Endodermal cell (in vitro differentiated cells): ENCODE measurements at regions not wholly inside any gene's neighbourhood (a gene's known extent, or its start where the extent isn't known, plus 50 kb on each side); places are given as distances from the start of the nearest gene placed in this dataset.
A peak's percentile ranks its signal among the peaks of the same experiment; 100 is the strongest.
"Not testable (repeated sequence)": the region's sequence is repeated elsewhere in the genome, so short reads cannot be mapped to it uniquely, and the experiment has no call there.

Source experiments
- DNase-seq: peaks from one replicate; pipeline ENCODE4 v3.0.0-alpha.2; 2017
- H3K27ac ChIP-seq: 2 replicates; pipeline ENCODE4 v1.5.1; 2013; ENCODE audit warnings: mild to moderate bottlenecking, low read depth, low read length, moderate library complexity
- H3K27me3 ChIP-seq: 2 replicates; pipeline ENCODE4 v1.6.1; 2013; ENCODE audit warnings: mild to moderate bottlenecking, low read length, moderate library complexity; ENCODE audit not compliant: insufficient read depth, control insufficient read depth, poor library complexity, severe bottlenecking
- H3K36me3 ChIP-seq: 2 replicates; pipeline ENCODE4 v1.7.0; 2013; ENCODE audit warnings: mild to moderate bottlenecking, low read length, moderate library complexity; ENCODE audit not compliant: control insufficient read depth, insufficient read depth
- H3K4me1 ChIP-seq: one replicate; pipeline ENCODE4 v1.7.0; 2013; ENCODE audit warnings: low read length; ENCODE audit not compliant: control insufficient read depth, insufficient read depth
- H3K4me3 ChIP-seq: 2 replicates; pipeline ENCODE4 v1.5.1; 2013; ENCODE audit warnings: mild to moderate bottlenecking, low read length, moderate library complexity
- H3K9ac ChIP-seq: 2 replicates; pipeline ENCODE4 v1.6.1; 2013; ENCODE audit warnings: mild to moderate bottlenecking, low read length, moderate library complexity; ENCODE audit not compliant: poor library complexity, severe bottlenecking; ENCODE audit errors: extremely low read depth
- H3K9me3 ChIP-seq: 2 replicates; pipeline ENCODE4 v1.6.1; 2013; ENCODE audit warnings: mild to moderate bottlenecking, low read length, moderate library complexity; ENCODE audit not compliant: control insufficient read depth
- H3K27ac Mint-ChIP-seq: 2 replicates; pipeline ENCODE4 v1.8.0; 2020; ENCODE audit warnings: mixed read lengths
- H3K27me3 Mint-ChIP-seq: 2 replicates; pipeline ENCODE4 v1.8.0; 2021; ENCODE audit warnings: mild to moderate bottlenecking, mixed read lengths; ENCODE audit not compliant: insufficient read depth
- H3K36me3 Mint-ChIP-seq: 2 replicates; pipeline ENCODE4 v1.8.0; 2020; ENCODE audit warnings: low read depth, mixed read lengths
- H3K4me1 Mint-ChIP-seq: 2 replicates; pipeline ENCODE4 v1.8.0; 2020; ENCODE audit warnings: mixed read lengths
- H3K4me3 Mint-ChIP-seq: 2 replicates; pipeline ENCODE4 v1.8.0; 2020; ENCODE audit warnings: mild to moderate bottlenecking, moderate library complexity, mixed read lengths
- H3K9me3 Mint-ChIP-seq: 2 replicates; pipeline ENCODE4 v1.8.0; 2020; ENCODE audit warnings: mild to moderate bottlenecking, mixed read lengths
- WGBS, 2 experiments: methylation state at CpG; one replicate each; pipeline versions ENCODE4 v1.1.5 to v1.1.7; 2013; ENCODE audit warnings: missing lambda C conversion rate in 2 of 2, mixed read lengths in 1 of 2; ENCODE audit not compliant: insufficient coverage in 1 of 2, insufficient read length in 1 of 2; 5-methylcytosine and 5-hydroxymethylcytosine counted together
- TF ChIP-seq, protein P1 (sequence below): fragments of 200-600 bp; sonication (generic); conservative IDR thresholded peaks from 2 replicates; pipeline ENCODE4 v1.5.0; 2021; ENCODE audit warnings: antibody characterized with exemption, mild to moderate bottlenecking

DNA sequence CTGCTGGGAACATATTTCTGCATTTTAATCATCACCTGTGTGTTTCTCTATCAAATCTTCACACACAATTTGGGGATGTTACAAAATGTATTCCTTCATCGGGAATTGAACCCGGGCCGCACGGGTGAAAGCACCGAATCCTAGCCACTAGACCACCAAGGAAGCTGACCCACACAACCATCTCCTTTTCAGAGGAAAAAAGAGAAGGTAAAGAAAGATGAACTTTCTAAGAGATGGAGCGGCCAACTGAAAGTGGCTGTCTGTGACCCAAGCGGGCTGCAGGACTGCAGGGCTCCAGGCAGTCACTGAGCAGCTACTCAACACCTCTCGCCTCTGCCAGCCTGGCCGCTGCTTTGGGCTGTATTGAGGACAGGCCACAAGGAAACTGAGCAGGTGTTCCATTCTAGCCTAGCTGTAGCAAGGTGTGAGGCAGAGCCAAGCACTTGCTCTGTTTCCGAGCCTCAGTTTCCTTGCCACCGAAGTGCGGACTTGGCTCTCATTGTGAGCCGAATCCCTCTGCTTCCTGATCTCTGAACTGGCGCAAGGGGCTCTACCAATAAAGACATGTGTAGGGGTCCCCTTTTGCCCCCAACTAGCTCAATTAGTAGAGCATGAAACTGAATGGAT is 156.9 kb upstream of the NBPF11 start:
- Mint-ChIP-seq H3K27ac (no peak overlapping the region), H3K4me1 (peaks cover under 1% of the 10 kb centered on the region)

DNA sequence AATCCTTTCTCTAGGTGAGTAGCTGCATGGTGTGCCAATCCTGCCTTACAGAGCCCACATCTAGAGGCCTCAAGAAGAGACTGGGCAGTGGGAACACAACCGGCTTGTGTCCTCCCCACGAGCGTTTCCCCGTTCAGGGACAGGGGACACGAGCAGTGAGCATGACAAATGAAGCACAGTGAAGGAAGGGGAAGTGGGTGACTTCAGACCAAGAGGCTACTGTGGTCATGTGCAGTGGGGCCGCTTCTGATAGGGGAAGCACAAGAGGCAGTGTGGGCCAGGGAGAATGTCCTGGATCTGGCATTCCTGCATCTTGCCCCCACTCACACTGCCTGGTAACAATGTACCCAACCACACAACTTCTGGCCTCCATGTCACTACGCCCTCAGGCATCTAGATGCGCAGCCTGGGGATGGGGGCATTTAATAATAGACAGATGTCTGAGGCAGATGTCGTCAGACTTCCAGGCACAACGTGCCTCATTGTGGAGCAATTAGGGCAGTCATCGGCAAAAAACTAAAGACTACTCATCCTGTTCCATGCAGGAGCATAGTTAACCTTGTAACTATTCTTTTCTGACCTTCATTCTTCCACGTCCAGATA is 155.6 kb upstream of the NBPF11 start:
- Histone ChIP-seq H3K9me3 (peaks cover 11% of the 10 kb centered on the region), H3K4me1 (no peaks in the 10 kb centered on the region), H3K27me3 (peaks cover 69% of the 10 kb centered on the region), H3K4me3 (no peak overlapping the region), H3K36me3 (no peaks in the 10 kb centered on the region), H3K27ac (no peak overlapping the region), H3K9ac (no peak overlapping the region)
- Mint-ChIP-seq H3K4me3 (no peak overlapping the region), H3K27me3 (peaks cover 53% of the 10 kb centered on the region), H3K4me1 (peaks cover 1% of the 10 kb centered on the region), H3K36me3 (no peaks in the 10 kb centered on the region), H3K9me3 (no peaks in the 10 kb centered on the region), H3K27ac (no peak overlapping the region)
- DNase-seq, result no peak
- TF ChIP-seq, protein P1, sequence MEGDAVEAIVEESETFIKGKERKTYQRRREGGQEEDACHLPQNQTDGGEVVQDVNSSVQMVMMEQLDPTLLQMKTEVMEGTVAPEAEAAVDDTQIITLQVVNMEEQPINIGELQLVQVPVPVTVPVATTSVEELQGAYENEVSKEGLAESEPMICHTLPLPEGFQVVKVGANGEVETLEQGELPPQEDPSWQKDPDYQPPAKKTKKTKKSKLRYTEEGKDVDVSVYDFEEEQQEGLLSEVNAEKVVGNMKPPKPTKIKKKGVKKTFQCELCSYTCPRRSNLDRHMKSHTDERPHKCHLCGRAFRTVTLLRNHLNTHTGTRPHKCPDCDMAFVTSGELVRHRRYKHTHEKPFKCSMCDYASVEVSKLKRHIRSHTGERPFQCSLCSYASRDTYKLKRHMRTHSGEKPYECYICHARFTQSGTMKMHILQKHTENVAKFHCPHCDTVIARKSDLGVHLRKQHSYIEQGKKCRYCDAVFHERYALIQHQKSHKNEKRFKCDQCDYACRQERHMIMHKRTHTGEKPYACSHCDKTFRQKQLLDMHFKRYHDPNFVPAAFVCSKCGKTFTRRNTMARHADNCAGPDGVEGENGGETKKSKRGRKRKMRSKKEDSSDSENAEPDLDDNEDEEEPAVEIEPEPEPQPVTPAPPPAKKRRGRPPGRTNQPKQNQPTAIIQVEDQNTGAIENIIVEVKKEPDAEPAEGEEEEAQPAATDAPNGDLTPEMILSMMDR, result no peak
- 94 to 95% methylated on average over 8 to 12 of the region's 12 CpGs for WGBS, 2 experiments

More for the DNA sequence above, 156.9 kb upstream of the NBPF11 start:
- peaks cover 11% of the 10 kb centered on the region for H3K9me3 ChIP-seq
- no peak overlapping the region for H3K9ac ChIP-seq
- 9 to 10% methylated on average over 8 to 14 of the region's 14 CpGs for WGBS, 2 experiments
- TF ChIP-seq, protein P1, result no peak
- H3K9me3 Mint-ChIP-seq, result no peaks in the 10 kb centered on the region
- peak overlapping the region; percentile 56 for H3K4me3 Mint-ChIP-seq
- peaks cover 59% of the 10 kb centered on the region for H3K27me3 Mint-ChIP-seq
- H3K4me1 ChIP-seq, result no peaks in the 10 kb centered on the region
- H3K36me3 ChIP-seq, result no peaks in the 10 kb centered on the region
- H3K4me3 ChIP-seq, result peak overlapping the region; percentile 86
- no peaks in the 10 kb centered on the region for H3K36me3 Mint-ChIP-seq
- peaks cover 82% of the 10 kb centered on the region for H3K27me3 ChIP-seq
- no peak overlapping the region for H3K27ac ChIP-seq
- peak; percentile 49 for DNase-seq

DNA sequence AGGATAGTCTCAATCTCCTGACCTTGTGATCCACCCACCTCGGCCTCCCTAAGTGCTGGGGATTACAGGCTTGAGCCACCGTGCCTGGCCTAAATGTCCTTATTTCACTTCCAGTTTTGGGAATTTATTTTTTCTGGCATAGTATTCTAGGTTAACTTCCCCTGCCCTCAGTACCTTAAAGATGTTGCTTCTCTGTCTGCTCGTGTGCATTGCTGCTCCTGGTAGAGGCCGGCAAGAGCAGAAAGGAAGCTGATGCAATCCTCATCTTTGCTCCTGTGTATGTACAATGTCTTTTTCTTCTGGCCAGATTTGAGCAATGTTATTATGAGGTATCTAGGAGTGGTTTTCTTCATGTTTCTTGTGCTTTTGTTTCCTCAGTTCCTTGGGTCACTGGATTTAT is 152.9 kb upstream of the NBPF11 start:
- H3K4me3 ChIP-seq, H3K4me1 ChIP-seq, H3K9ac ChIP-seq, H3K36me3 ChIP-seq, H3K36me3 Mint-ChIP-seq, H3K4me1 Mint-ChIP-seq, H3K9me3 Mint-ChIP-seq, DNase-seq, H3K4me3 Mint-ChIP-seq, H3K27ac Mint-ChIP-seq, H3K9me3 ChIP-seq, H3K27ac ChIP-seq: not testable (repeated sequence)
- peaks cover 41% of the 10 kb centered on the region for H3K27me3 ChIP-seq
- 97% methylated on average over 4 of the region's 4 CpGs; no CpG with 5 or more reads in 1 of the 2 experiments for WGBS, 2 experiments
- peaks cover 27% of the 10 kb centered on the region for H3K27me3 Mint-ChIP-seq

DNA sequence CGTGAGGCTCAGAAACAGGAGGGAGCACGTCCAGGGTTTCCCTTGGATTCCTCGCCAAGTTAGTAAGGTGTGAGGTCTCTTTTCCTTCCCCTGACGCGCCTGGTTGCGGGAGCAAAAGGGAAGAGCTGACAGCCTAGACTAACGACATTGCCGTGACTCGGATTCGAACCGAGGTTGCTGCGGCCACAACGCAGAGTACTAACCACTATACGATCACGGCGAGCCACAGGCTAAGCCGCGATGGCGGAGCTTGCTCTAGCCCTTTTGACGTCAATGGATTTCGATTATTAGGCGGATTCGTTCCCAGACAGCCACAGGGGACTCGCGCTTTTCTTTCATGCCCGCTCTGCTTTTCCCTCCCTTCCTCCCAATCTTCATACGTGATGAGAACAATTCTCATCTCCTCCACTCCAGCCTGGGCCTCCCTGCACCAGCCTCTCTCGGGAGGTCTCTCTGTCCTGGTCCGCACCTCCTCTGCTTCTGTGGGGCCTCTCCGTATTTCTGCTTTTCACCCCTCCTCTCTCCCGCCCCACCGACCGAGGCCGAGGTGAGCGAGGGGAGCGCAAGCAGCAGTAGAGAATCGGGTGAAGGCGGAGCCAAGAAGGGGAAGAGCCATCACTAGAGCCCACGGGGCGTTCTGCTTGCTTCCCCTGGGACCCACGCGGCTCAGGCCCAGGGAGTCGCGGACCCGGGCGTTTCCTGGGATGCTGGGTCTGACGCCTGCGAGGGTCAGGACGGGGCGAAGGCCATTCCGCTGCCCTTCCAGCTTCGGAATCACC is 150.7 kb upstream of the NBPF11 start:
- Histone ChIP-seq H3K4me3 (peak overlapping the region; percentile 88), H3K9ac (peak overlapping the region; percentile 39), H3K27me3 (peaks cover 20% of the 10 kb centered on the region)
- peak overlapping the region; percentile 85 for H3K4me3 Mint-ChIP-seq
- not testable (repeated sequence) for H3K36me3 Mint-ChIP-seq, DNase-seq, H3K27ac ChIP-seq, H3K36me3 ChIP-seq, H3K4me1 Mint-ChIP-seq, H3K9me3 Mint-ChIP-seq, H3K4me1 ChIP-seq, H3K9me3 ChIP-seq
- peak overlapping the region; percentile 97 for H3K27ac Mint-ChIP-seq
- WGBS, 2 experiments, result 2% methylated on average over 12 of the region's 52 CpGs; no CpG with 5 or more reads in 1 of the 2 experiments
- H3K27me3 Mint-ChIP-seq, result peaks cover 11% of the 10 kb centered on the region

DNA sequence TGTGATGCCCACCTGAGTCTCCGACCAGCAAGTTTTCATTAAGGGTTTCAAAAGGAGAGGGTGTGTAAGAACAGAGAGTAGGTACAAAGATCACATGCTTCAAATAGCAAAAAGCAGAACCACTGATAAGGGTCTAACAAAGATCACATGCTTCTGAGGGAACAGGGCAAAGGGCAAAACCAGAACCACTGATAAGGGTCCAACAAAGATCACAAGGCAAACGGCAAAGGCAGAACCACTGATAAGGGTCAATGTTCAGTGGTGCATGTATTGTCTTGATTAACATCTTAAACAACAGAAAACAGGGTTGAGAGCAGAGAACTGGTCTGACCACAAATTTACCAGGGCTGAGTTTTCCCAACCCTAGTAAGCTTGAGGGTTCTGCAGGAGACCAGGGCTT is 145.8 kb upstream of the NBPF11 start:
- H3K9me3 ChIP-seq, H3K4me1 Mint-ChIP-seq, H3K4me3 Mint-ChIP-seq, H3K9me3 Mint-ChIP-seq, H3K36me3 ChIP-seq, H3K9ac ChIP-seq, H3K27ac Mint-ChIP-seq, H3K27me3 ChIP-seq, H3K27me3 Mint-ChIP-seq, H3K36me3 Mint-ChIP-seq, DNase-seq, H3K4me3 ChIP-seq, H3K27ac ChIP-seq, H3K4me1 ChIP-seq: not testable (repeated sequence)
- WGBS, 2 experiments, result 80 to 100% methylated on average over 1 to 2 of the region's 2 CpGs
